ENCODE measurements at regions not wholly inside any gene's neighbourhood (a gene's known extent, or its start where the extent isn't known, plus 50 kb on each side); places are given as distances from the start of the nearest gene placed in this dataset.

DNA sequence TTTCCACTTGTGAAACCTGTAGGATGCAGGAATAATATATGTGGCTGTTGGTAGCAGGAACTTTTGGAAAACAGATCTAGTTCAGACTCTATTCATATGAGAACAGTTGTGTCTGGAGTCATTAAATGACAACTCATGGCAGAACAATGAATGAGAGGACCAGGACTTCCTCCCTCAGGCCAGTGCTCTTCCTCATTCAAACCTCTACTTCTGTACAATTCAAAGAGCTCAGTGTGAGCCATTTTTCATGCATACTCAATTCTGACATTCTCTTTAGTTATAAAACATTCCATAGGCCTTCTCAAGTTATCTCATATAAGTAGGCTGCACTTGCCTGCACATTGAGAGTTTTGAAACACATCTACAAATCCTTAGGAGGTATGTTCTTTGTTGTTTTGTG lies 1526.6 kb upstream of the FLRT2 start:
- no peaks in the 10 kb centered on the region for H3K27me3 ChIP-seq (replicated peaks; ENCODE audit: control insufficient read depth, insufficient read depth, low read length)
- no peak overlapping the region for H3K4me3 ChIP-seq (replicated peaks; ENCODE audit: low read depth, low read length)
- no peaks in the 10 kb centered on the region for H3K36me3 ChIP-seq (ENCODE audit: control insufficient read depth, insufficient read depth, low read length)
- no peak for DNase-seq (ENCODE audit: extremely low read depth, insufficient read length)
- TF ChIP-seq, protein P1, sequence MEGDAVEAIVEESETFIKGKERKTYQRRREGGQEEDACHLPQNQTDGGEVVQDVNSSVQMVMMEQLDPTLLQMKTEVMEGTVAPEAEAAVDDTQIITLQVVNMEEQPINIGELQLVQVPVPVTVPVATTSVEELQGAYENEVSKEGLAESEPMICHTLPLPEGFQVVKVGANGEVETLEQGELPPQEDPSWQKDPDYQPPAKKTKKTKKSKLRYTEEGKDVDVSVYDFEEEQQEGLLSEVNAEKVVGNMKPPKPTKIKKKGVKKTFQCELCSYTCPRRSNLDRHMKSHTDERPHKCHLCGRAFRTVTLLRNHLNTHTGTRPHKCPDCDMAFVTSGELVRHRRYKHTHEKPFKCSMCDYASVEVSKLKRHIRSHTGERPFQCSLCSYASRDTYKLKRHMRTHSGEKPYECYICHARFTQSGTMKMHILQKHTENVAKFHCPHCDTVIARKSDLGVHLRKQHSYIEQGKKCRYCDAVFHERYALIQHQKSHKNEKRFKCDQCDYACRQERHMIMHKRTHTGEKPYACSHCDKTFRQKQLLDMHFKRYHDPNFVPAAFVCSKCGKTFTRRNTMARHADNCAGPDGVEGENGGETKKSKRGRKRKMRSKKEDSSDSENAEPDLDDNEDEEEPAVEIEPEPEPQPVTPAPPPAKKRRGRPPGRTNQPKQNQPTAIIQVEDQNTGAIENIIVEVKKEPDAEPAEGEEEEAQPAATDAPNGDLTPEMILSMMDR (IDR thresholded peaks at IDR 0.05; ENCODE audit: insufficient read depth, low read length, poor library complexity, severe bottlenecking) = no peak

DNA sequence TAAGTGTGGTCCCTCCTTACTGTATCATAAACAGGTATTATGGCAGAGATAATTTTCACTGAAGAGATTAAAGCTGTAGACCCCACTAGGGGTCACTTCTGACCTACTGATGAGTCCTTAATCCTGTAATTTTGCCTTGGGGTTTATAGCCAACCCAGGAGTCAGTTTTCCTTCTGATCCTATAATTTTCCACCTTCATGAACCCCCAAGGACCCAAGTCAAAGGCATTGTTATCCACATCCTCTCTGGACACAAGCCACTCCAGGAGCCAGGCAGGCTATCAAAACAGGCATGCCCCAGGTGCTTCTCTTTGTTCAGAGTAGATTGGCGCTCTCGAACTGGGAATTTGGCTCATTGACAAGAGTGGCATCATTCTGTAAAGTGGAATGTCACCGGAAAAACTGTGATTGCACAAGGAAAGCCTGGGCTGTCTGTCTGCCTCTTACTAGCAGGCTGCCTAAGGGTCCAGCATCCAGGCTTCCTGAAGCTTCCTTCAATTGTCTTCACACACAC lies 1523.2 kb upstream of the FLRT2 start:
- TF ChIP-seq, protein P1 (IDR thresholded peaks at IDR 0.05; ENCODE audit: insufficient read depth, low read length, poor library complexity, severe bottlenecking) = no peak
- no peak overlapping the region for H3K4me3 ChIP-seq (replicated peaks; ENCODE audit: low read depth, low read length)
- H3K27me3 ChIP-seq (replicated peaks; ENCODE audit: control insufficient read depth, insufficient read depth, low read length) = no peaks in the 10 kb centered on the region
- H3K36me3 ChIP-seq (ENCODE audit: control insufficient read depth, insufficient read depth, low read length) = no peaks in the 10 kb centered on the region
- no peak for DNase-seq (ENCODE audit: extremely low read depth, insufficient read length)

DNA sequence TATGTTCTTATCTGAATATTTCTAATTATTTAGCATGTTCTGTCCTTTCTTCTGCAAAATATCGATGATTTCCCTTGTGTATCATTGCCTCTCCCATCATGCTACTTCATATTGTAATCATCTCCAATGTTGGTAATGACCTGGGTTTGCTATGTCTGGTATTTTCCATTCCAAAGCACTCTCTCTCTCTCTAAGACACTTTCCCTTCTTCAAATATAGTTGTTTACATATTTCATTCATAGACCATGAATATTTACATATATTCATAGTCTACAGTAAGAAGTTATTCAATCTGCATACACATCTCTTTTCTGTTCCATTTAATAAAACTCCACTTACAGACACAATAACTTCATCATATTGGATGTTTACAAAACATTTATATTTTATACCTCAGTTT lies 1516.5 kb upstream of the FLRT2 start:
- Histone ChIP-seq H3K4me3 (replicated peaks; ENCODE audit: low read depth, low read length) (no peak overlapping the region), H3K36me3 (ENCODE audit: control insufficient read depth, insufficient read depth, low read length) (no peaks in the 10 kb centered on the region), H3K27me3 (replicated peaks; ENCODE audit: control insufficient read depth, insufficient read depth, low read length) (no peaks in the 10 kb centered on the region)
- no peak for DNase-seq (ENCODE audit: extremely low read depth, insufficient read length)
- TF ChIP-seq, protein P1 (IDR thresholded peaks at IDR 0.05; ENCODE audit: insufficient read depth, low read length, poor library complexity, severe bottlenecking) = no peak

DNA sequence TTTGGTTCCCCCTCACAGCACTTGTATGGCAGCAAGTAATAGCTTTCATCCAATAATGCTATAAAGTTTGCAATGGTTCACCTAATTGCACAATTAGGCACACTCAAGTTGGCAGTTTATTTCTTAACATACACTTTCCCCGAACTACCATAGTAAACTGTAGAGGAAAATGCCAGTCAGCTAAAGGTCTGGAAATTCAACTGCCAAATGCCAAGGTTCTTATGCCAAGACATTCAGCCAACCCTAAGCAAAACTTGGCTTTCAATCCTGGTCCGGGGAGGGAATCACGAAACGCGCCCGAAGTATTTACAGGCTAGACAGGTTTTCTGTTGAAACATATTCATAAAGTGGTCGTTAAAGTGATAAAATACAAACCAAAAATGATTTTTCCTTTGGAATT lies 1512.4 kb upstream of the FLRT2 start:
- DNase-seq (ENCODE audit: extremely low read depth, insufficient read length) = no peak
- TF ChIP-seq, protein P1 (IDR thresholded peaks at IDR 0.05; ENCODE audit: insufficient read depth, low read length, poor library complexity, severe bottlenecking) = no peak
- H3K27me3 ChIP-seq (replicated peaks; ENCODE audit: control insufficient read depth, insufficient read depth, low read length) = no peaks in the 10 kb centered on the region
- H3K36me3 ChIP-seq (ENCODE audit: control insufficient read depth, insufficient read depth, low read length) = no peaks in the 10 kb centered on the region
- no peak overlapping the region for H3K4me3 ChIP-seq (replicated peaks; ENCODE audit: low read depth, low read length)

DNA sequence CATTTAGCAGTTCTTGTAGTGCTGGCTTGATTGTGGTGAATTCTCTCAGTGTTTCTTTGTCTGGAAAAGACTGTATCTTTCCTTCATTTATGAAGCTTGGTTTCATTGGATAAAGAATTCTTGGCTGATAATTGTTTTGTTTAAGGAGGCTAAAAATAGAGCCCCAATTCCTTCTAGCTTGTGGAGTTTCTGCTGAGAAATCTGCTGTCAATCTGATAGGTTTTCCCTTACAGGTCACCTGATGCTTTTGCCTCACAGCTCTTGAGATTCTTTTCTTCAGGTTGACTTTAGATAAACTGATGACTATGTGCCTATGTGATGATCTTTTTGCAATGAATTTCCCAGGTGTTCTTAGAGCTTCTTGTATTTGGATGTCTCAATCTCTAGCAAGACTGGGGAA lies 1508.5 kb upstream of the FLRT2 start:
- Histone ChIP-seq H3K36me3 (ENCODE audit: control insufficient read depth, insufficient read depth, low read length) (no peaks in the 10 kb centered on the region), H3K27me3 (replicated peaks; ENCODE audit: control insufficient read depth, insufficient read depth, low read length) (no peaks in the 10 kb centered on the region), H3K4me3 (replicated peaks; ENCODE audit: low read depth, low read length) (no peak overlapping the region)
- TF ChIP-seq, protein P1 (IDR thresholded peaks at IDR 0.05; ENCODE audit: insufficient read depth, low read length, poor library complexity, severe bottlenecking) = no peak
- no peak for DNase-seq (ENCODE audit: extremely low read depth, insufficient read length)

DNA sequence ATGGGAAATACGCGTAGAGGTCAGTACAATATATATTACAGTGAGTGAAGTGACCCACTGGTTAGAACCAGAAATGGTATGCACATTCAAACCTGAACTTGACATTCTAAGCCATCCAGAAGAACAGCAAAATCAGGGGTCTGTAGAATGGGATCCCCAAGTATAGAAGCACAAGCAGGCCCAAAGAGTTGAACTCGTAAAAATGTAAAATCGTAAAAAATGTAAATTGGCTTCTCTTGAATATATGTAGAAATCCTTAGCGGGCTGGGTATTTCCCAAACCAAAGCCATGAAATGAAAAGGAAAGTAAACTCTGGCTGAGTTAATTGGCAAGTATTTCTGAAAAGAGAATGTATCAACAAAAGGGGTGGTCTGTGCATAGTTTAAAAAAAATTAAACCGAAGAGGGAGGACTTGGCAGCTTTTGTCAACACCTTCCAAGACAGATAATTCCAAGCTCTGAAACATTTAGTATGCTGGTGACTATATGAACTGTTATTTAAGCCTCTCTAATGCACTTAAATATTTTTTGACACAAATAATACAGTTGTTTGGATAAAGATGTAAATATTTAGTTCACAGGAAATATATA lies 1505.6 kb upstream of the FLRT2 start:
- no peak for DNase-seq (ENCODE audit: extremely low read depth, insufficient read length)
- no peaks in the 10 kb centered on the region for H3K27me3 ChIP-seq (replicated peaks; ENCODE audit: control insufficient read depth, insufficient read depth, low read length)
- H3K4me3 ChIP-seq (replicated peaks; ENCODE audit: low read depth, low read length) = no peak overlapping the region
- H3K36me3 ChIP-seq (ENCODE audit: control insufficient read depth, insufficient read depth, low read length) = no peaks in the 10 kb centered on the region
- TF ChIP-seq, protein P1 (IDR thresholded peaks at IDR 0.05; ENCODE audit: insufficient read depth, low read length, poor library complexity, severe bottlenecking) = no peak
